ENCODE measurements at regions not wholly inside any gene's neighbourhood (a gene's known extent, or its start where the extent isn't known, plus 50 kb on each side); places are given as distances from the start of the nearest gene placed in this dataset.

DNA sequence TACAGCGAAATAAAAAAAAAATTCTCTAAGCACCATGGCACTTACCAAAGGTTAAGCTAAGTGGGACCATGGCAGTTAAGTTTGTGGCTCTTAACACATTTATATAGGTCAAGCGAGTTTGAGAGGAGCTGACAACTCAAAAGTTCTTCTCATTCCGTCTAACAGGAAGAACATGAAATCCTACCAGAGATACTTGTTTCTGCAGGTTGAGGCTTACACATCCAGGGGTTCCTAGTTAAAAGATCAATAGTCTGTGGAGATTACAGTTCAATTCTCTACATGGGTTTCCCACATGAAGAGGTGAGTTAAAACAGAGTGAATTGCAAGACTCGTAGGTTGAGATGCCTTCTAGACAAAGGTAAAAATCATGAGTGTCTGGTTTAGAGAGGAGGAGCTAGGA is 142.6 kb downstream of the EMP1 start:
- no peak for TF ChIP-seq TP53 (CRISPR knock-in tag; IDR thresholded peaks at IDR 0.05)
- TF ChIP-seq EP300 (IDR thresholded peaks at IDR 0.05) = no peak
- TF ChIP-seq NFE2L2 (conservative IDR thresholded peaks at IDR 0.05; ENCODE audit: low read length) = no peak
- no peak for TF ChIP-seq EHF (CRISPR knock-in tag; IDR thresholded peaks at IDR 0.05)

Data from A549 (cell line).